Stimulated activated effector memory CD8-positive, alpha-beta T cell treated with anti-CD3 and anti-CD28 coated beads, Interleukin-12 subunit alpha, Interleukin-12 subunit beta, amount 100 ng/mL, for 72 hours (primary cell): ENCODE measurements at regions not wholly inside any gene's neighbourhood (a gene's known extent, or its start where the extent isn't known, plus 50 kb on each side); places are given as distances from the start of the nearest gene placed in this dataset.
A peak's percentile ranks its signal among the peaks of the same experiment; 100 is the strongest.
"Not testable (repeated sequence)": the region's sequence is repeated elsewhere in the genome, so short reads cannot be mapped to it uniquely, and the experiment has no call there.

ENCODE experiments used
- ATAC-seq: fragments of 150-1000 bp; cut with Tn5 transposase; 2 replicates; pipeline ENCODE4 v1.10.0; 2021
- DNase-seq, 2 donors: peaks; one replicate each; pipeline ENCODE4 v3.0.0; 2021 to 2022; ENCODE audit warnings: low spot score in 2 of 2
- H3K27ac Mint-ChIP-seq: one replicate; pipeline ENCODE4 v1.8.0; 2022; ENCODE audit warnings: mild to moderate bottlenecking, mixed read lengths
- H3K36me3 Mint-ChIP-seq: one replicate; pipeline ENCODE4 v1.8.0; 2022; ENCODE audit warnings: mild to moderate bottlenecking, mixed read lengths
- H3K4me1 Mint-ChIP-seq: one replicate; pipeline ENCODE4 v1.8.0; 2022; ENCODE audit warnings: mixed read lengths
- H3K4me3 Mint-ChIP-seq: one replicate; pipeline ENCODE4 v1.8.0; 2022; ENCODE audit warnings: mild to moderate bottlenecking, mixed read lengths
- H3K9me3 Mint-ChIP-seq: one replicate; pipeline ENCODE4 v1.8.0; 2022; ENCODE audit warnings: mixed read lengths

DNA sequence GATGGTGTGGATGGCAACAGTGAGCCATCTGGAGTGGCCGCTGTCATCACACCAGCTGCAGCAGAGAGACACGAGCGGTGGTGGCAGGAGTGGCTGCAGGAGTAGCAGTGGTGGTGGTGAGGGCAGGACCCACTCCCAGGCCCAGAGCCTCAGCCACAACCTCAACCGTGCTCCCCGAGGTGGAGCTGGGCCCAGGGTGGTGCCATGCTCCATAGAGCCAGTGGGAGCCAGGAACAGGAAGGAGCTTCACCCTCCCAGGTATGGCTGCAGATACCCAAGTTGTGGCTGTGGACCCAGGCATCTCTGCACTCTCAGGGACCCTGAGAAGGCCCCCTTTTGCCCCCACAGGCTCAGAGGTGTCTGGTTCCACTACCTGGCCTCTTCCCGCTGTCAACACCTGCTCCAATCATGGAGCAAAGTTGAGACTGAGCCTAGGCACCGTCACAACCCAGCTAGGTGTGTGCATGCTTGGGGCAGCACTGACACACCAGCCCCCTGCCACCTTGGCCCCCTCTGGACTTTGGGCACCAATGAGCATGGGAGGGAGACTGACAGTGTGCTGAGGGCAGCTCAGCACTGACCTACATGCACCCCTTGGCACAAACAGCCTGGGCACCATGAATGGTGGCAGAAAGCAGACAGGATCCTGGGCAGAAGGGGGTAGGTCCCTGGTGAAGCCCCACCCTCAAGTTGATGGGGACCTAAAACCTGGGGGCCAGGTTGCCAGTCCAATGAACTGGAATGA lies 188.9 kb downstream of the NDUFA10 start:
- ATAC-seq = no peak
- Mint-ChIP-seq H3K9me3 (no peaks in the 10 kb centered on the region), H3K27ac (no peak overlapping the region), H3K4me3 (no peak overlapping the region), H3K4me1 (no peaks in the 10 kb centered on the region), H3K36me3 (no peaks in the 10 kb centered on the region)
- DNase-seq = peak in 1 of 2 donors; percentile 42

DNA sequence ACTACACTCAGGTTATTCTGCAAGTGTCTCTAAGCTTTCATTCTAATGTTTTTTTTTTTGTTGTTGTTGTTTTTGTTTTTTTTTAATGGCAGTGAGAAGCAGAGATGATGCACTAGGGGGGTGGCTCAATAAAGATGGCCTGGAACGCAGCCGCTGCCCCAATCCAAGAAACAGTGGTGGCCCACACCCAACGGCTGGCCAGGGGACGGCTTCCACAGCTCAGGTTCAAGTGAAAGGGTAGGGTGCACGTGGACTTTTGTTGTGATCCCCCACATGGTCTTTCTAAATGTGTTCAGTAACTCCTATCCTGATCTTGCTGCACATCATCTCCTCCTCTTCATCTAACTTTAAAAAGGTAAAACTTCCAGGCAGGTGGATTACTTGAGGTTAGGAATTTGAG lies 190.1 kb downstream of the NDUFA10 start:
- DNase-seq (no peak), ATAC-seq (no peak)
- no peaks in the 10 kb centered on the region for H3K36me3 Mint-ChIP-seq
- no peaks in the 10 kb centered on the region for H3K9me3 Mint-ChIP-seq
- H3K4me3 Mint-ChIP-seq = no peak overlapping the region
- no peak overlapping the region for H3K27ac Mint-ChIP-seq
- no peaks in the 10 kb centered on the region for H3K4me1 Mint-ChIP-seq

DNA sequence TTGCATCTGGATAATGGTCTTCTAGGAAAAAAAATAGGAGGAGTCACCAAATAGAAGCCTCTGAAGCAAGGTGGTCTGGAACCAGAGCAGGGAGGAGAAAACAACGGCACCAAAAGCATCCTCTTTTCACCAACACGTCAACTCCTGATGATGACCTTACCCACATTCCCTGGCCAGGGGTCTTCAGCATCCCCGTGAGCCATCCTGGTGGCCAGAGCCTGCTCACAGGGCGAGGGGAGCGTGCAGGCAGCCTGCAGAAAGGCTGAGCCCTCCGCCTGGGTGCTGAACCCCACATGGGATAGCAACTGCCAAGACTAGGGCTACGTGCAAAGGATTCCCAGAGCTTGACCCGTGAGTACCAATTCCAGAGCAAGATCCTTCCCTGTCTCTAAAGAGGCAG lies 191.0 kb downstream of the NDUFA10 start:
- no peak for DNase-seq
- no peak overlapping the region for H3K4me3 Mint-ChIP-seq
- ATAC-seq = no peak
- H3K27ac Mint-ChIP-seq = no peak overlapping the region
- H3K4me1 Mint-ChIP-seq = no peaks in the 10 kb centered on the region
- H3K36me3 Mint-ChIP-seq = no peaks in the 10 kb centered on the region
- no peaks in the 10 kb centered on the region for H3K9me3 Mint-ChIP-seq

DNA sequence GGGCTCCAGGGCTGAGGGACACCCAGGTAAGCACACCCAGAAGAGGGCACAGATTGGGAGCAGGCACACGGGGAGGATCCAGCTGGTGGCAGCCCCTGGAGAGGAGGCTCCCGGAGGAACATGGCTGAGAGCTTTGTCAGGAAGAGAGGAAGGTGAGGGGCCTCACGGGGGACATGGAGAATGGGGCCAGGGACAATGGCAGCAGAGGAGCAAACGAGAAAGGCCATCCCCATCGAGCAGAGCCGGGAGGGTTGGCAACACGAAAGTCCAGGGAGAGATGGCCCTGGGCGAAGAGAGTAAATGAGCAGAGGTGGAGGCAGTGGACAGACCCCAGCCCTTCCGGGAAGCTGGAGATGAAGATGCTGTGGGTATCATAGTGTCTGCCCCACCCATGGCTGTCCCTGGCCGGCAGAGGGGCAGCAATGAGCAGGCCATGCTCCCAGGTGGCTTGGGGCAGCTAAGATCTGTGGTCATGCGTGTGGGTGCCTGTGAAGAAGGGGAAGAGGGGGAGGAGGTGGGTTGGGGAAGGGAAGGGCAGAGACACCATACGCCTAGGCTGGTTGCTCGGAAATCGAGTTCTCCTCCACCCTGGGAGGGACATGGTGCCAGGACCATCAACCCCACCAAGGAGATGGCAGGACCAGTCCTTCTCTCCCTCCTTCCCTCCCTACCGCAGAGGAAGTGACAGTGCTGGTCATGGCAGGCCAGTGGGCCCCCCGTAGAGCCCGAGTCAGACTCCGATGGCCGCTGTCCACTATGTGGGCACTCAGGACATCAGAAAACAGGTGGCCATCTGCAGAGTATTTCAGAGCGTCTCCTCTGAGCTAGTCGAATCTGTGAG lies 191.7 kb downstream of the NDUFA10 start:
- H3K27ac Mint-ChIP-seq = peak overlapping the region; percentile 2
- no peak overlapping the region for H3K4me3 Mint-ChIP-seq
- H3K4me1 Mint-ChIP-seq = no peaks in the 10 kb centered on the region
- no peaks in the 10 kb centered on the region for H3K9me3 Mint-ChIP-seq
- peak in 1 of 2 donors; percentile 35 for DNase-seq
- no peak for ATAC-seq
- H3K36me3 Mint-ChIP-seq = no peaks in the 10 kb centered on the region

DNA sequence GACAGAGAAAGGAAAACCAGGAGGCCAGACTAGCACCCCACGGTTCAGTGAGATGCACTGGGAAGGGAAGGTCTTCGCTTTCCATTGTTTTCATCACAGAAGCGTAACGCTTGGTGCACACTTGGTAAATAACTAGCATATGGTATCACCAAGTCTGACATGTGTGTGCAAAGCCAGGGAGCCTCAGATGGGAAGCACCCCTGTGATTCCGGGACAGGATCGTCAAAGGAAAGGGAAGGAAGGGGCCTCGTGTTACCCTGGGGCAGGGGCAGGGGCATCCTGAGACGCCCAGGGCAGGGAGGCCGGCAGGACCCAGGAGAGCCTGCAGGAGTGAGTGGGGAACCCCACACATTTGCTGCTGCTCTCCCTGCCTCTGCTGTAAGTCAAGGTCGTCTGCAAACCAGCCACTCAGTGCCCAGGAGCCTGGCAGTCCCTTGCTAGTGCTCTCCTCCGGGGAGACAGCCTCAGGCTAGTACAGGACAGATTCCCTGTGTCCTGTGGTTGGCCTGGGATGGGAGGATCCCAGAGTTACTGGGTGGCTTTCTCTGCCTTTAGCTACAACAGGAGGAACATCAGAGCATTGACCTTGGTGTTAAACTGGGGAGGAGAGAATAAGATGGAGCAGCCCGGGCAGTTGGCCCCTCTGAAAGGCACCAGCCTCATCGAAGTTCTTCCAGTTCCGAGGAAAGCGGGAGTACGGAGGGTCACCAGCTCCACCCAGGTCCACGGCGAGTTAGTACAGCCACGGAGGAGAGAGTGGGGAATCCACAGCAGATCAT lies 192.5 kb downstream of the NDUFA10 start:
- ATAC-seq (no peak), DNase-seq (peak in 1 of 2 donors; percentile 13)
- H3K27ac Mint-ChIP-seq = no peak overlapping the region
- H3K4me1 Mint-ChIP-seq = no peaks in the 10 kb centered on the region
- H3K9me3 Mint-ChIP-seq = no peaks in the 10 kb centered on the region
- no peak overlapping the region for H3K4me3 Mint-ChIP-seq
- no peaks in the 10 kb centered on the region for H3K36me3 Mint-ChIP-seq

DNA sequence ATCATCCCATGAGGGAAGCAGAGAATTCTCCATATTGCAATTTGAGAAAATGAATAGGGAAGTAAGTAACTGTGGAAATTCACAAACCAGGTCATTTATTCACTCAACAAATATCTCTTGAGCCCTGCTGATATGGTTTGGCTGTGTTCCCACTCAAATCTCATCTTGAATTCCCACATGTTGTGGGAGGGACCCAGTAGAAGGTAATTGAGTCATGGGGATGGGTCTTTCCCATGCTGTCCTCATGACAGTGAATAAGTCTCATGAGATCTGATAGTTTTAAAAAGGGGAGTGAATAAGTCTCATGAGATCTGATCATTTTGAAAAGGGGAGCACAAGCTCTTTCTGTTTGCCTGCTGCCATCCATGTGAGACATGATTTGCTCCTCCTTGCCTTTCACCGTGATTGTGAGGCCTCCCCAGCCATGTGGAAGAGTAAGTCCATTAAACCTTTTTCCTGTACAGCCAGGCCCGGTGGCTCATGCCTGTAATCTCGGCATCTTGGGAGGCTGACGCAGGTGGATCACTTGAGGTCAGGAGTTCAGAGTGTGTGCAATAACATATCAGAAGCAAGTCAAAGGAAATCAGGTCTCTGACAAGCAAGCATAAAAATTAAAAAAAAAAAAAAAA lies 193.2 kb downstream of the NDUFA10 start:
- no peaks in the 10 kb centered on the region for H3K36me3 Mint-ChIP-seq
- no peak for ATAC-seq
- peak in 1 of 2 donors; percentile 20 for DNase-seq
- no peak overlapping the region for H3K4me3 Mint-ChIP-seq
- no peak overlapping the region for H3K27ac Mint-ChIP-seq
- H3K4me1 Mint-ChIP-seq = no peaks in the 10 kb centered on the region
- no peaks in the 10 kb centered on the region for H3K9me3 Mint-ChIP-seq

DNA sequence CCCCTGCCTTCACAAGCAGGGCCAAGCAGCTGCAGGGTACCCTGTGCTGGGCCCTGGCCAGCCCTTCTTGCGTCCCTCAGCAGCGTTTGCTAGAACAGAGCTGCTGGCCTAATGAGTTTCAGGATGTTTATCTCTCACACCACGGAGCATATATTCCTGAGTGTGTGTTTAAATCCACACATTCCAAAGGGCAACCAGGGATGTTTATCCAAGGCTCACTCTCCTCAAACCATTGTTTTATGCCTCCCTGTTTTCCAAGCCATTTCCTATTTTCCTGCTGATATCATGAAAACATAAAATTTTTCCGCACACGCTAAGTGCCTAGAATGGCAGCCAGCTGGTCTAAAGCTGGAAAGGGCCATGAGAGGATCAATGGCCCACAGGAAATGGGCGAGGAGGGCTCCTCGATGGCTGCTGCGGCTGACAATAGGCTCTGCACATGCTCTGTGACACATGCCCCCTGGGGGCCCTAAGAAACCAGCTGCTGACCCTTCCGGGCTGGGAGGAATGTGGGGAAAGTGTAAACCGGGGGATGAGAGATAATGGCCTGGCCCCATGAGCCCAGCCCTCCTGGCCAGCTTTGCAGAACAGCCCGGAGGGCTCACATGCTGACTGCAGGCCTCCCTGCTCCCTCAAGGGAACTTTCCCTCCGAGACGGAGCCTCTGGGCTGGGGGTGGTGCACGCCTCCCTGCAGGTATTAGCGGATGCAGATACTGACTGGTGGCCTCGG lies 194.0 kb downstream of the NDUFA10 start:
- DNase-seq (peak in 1 of 2 donors; percentile 42), ATAC-seq (no peak)
- Mint-ChIP-seq H3K4me1 (no peaks in the 10 kb centered on the region), H3K9me3 (no peaks in the 10 kb centered on the region), H3K4me3 (no peak overlapping the region), H3K27ac (no peak overlapping the region), H3K36me3 (no peaks in the 10 kb centered on the region)

DNA sequence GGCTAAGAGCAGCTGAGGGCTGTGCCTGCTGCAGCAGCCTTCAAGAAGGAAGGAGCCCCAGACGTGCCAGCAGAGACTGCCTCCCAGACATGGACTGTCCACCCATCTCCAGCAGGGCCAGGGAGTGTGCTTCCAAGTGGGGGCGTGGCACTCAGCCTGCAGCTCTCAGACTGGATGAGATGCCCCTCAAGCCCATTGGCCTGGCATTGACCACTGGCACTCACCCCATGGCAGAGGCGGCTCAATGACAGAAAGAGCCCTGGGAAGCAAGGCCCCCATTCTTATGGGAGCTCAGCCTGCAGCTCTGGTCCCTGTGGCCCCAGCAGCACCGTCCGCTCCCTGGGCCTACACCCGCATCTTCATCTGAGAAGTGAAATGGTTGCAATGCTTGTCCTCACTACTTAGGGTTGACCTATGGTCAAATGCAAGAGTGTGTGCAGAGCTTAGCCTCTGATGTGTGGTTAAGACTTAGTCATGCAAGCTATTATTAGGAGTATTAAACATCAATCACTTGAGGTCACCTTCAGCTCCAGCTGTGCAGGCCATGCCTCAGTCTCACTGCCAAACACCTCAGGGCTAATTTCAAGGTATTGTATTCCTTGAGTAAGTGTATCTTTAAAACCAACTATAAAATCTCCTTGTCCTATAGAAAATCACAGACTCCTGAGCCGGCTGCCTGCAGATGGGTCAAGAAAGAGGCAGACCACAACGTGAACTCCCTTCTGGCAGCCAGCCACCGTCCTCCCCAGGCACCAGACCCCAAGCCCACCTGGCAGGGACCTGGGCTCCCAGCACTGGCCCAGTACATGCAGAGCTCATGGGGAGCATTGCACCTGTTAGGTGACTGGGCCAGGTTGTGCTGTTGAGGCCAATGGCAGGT lies 194.8 kb downstream of the NDUFA10 start:
- H3K36me3 Mint-ChIP-seq = no peaks in the 10 kb centered on the region
- no peaks in the 10 kb centered on the region for H3K4me1 Mint-ChIP-seq
- ATAC-seq = no peak
- H3K9me3 Mint-ChIP-seq = no peaks in the 10 kb centered on the region
- DNase-seq = peak in 1 of 2 donors; percentile 29
- no peak overlapping the region for H3K4me3 Mint-ChIP-seq
- H3K27ac Mint-ChIP-seq = no peak overlapping the region

DNA sequence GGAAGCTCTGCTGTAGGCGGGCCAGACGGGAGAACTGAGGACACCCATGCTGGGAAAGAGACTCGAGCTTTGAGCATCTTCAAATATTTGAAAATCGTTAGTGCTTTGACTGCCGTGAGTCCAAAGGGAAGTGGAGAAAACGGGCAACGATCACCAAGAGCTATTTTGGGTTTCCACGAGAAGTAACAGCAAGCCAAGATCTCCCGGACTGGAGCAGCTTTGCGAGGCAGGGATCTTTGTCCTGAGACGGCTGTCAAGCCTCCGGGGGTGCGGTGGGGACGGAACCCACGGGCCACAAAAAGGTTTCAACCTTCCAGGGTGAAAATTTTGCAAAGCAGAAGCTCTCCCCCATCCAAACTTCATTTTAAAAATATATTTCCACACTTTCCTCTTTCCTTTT lies 195.8 kb downstream of the NDUFA10 start:
- Mint-ChIP-seq H3K9me3 (no peaks in the 10 kb centered on the region), H3K4me1 (no peaks in the 10 kb centered on the region), H3K27ac (no peak overlapping the region), H3K36me3 (no peaks in the 10 kb centered on the region), H3K4me3 (no peak overlapping the region)
- DNase-seq = no peak
- ATAC-seq = no peak

DNA sequence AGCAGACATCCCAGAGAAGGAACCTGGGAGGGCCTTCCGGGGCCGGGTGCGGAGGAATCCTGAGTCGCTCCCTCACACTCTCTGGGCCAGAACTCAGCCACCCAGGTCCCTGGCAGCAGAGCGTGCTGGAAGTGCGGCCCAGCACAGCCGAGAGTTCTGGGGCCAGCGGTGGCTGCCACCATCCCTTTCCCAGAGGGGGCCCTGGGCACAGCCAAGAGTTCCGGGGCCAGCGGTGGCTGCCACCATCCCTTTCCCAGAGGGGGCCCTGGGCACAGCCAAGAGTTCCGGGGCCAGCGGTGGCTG lies 196.2 kb downstream of the NDUFA10 start:
- H3K4me1 Mint-ChIP-seq, H3K27ac Mint-ChIP-seq, ATAC-seq, H3K4me3 Mint-ChIP-seq, H3K9me3 Mint-ChIP-seq, H3K36me3 Mint-ChIP-seq: not testable (repeated sequence)
- peak in 1 of 2 donors; percentile 1 for DNase-seq

DNA sequence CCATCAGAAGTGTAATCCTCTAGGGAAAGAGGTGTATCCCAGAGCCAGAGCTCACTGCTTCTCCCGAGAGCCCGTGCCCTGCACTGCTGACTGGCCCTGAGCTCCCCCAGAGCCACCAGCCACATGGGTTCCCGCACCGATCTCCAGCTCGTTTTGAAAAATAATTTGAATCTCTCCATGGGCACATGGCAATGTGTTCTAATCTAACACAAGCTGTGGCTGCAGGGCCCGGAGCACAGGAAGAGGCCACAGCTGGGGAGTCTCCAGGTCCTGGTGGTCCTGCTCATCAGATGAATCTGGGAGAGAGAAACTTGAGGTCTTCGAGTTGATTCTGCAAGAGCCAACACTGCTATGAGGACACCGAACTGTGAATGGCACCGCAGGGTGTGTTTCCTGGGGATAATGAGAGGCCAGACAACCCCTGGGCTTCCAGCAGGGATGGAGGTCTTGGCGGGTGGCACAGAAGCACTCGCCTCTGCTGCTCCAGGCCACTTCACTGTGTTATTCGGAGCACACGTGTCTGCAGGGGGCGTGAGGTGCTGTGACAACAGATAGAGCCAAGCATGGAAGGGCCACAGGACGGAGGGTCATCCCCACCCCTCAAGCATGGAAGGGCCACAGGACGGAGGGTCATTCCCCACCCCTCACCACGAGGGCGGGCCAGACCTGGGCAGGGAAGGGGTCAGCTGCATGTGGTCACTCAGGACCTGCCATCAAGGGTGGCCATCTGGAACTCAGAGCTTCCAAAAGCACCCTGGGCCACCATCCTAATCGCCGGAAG lies 196.8 kb downstream of the NDUFA10 start:
- Mint-ChIP-seq H3K9me3 (no peaks in the 10 kb centered on the region), H3K4me1 (no peaks in the 10 kb centered on the region), H3K36me3 (no peaks in the 10 kb centered on the region), H3K4me3 (no peak overlapping the region), H3K27ac (no peak overlapping the region)
- ATAC-seq (no peak), DNase-seq (peak; percentile 1 to 34)

DNA sequence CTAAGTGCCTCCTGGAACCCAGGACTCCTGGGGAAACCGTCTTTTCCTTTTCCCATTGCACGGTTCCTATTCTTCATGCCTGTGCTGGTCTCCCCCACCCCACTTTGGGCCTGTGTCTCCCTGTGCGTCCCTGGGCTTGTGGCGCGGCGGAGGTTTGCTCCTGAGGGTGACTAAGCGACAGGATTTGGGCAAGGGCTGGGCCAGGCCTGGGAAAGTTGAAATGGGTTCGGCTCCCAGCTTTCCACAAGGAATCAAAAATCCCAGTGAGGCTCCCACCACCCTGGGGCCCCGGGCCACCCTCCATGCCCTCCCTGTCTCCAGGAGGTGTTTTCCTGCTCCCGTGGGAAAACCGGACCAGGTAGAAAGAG lies 197.6 kb downstream of the NDUFA10 start:
- Mint-ChIP-seq H3K27ac (no peak overlapping the region), H3K36me3 (no peaks in the 10 kb centered on the region), H3K4me1 (peaks cover 4% of the 10 kb centered on the region), H3K4me3 (no peak overlapping the region), H3K9me3 (no peaks in the 10 kb centered on the region)
- no peak for ATAC-seq
- DNase-seq = peak; percentile 1 to 29

DNA sequence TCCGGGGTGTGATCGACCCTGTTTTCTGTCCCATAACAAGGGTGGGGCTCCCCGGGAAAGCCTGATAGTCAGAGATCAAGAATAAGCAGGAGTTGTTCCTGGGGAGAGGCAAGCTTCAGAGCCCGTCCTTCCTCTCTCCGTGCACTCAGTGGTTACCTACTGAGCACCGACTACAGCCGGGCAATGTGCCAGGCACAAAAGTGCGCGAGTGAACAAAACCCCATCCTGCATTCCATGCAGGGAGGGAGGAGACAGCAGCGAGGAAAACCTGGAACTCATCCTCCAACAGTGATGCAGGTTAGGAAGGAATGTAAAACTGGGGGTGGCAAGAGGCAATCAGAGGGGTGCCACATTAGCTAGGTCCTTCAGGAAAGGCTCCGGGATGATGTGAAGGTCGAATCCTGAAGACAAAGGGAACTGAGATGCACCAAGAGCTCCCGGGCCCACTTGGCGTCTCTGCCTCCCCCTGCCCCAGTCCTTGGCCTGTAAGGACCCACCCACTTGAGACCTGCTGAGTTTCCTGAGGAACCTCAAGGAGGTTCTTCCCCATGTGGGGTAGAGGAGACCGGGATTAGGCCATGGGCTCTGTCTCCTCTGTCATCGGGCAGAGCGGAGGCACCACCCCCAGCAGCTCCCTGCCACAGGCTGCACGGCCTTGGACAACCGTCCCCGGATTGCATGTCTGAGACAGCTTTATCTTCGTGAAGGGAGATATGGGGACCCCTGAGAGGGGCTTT lies 198.2 kb downstream of the NDUFA10 start:
- peaks cover 2% of the 10 kb centered on the region for H3K36me3 Mint-ChIP-seq
- ATAC-seq = no peak
- H3K4me1 Mint-ChIP-seq = peaks cover 10% of the 10 kb centered on the region
- H3K27ac Mint-ChIP-seq = no peak overlapping the region
- DNase-seq = peak in 1 of 2 donors; percentile 34
- H3K4me3 Mint-ChIP-seq = no peak overlapping the region
- no peaks in the 10 kb centered on the region for H3K9me3 Mint-ChIP-seq
